ENCODE measurements at regions not wholly inside any gene's neighbourhood (a gene's known extent, or its start where the extent isn't known, plus 50 kb on each side); places are given as distances from the start of the nearest gene placed in this dataset.

DNA sequence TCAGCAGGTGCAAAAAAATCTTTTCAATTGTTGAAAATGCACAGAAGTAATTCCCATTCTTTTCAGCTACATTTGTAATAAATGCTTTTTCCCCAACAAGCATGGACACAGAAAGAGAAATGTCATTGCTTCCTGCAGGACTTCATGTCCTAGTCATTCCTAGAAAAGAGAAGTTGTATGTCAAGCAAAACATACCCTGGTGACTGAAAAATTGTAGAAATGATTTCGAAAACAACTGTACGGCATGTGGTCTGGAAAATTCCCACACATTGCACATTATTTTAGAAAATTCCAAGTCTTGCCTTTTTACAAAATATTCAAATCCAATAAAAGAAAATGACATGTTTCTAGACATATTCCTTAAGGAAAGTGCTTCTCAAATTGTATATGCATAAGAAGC, 50.4 kb upstream of the ALCAM start:
- H3K4me3 ChIP-seq (ENCODE audit: low read depth, low read length): no peak overlapping the region
- DNase-seq (ENCODE audit: low read depth): no peak
- TF ChIP-seq, protein P1, sequence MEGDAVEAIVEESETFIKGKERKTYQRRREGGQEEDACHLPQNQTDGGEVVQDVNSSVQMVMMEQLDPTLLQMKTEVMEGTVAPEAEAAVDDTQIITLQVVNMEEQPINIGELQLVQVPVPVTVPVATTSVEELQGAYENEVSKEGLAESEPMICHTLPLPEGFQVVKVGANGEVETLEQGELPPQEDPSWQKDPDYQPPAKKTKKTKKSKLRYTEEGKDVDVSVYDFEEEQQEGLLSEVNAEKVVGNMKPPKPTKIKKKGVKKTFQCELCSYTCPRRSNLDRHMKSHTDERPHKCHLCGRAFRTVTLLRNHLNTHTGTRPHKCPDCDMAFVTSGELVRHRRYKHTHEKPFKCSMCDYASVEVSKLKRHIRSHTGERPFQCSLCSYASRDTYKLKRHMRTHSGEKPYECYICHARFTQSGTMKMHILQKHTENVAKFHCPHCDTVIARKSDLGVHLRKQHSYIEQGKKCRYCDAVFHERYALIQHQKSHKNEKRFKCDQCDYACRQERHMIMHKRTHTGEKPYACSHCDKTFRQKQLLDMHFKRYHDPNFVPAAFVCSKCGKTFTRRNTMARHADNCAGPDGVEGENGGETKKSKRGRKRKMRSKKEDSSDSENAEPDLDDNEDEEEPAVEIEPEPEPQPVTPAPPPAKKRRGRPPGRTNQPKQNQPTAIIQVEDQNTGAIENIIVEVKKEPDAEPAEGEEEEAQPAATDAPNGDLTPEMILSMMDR (conservative IDR thresholded peaks at IDR 0.05; ENCODE audit: low read depth, low read length): no peak
